Fibroblast of peridontal ligament (primary cell): ENCODE measurements at regions not wholly inside any gene's neighbourhood (a gene's known extent, or its start where the extent isn't known, plus 50 kb on each side); places are given as distances from the start of the nearest gene placed in this dataset.

Source experiments
- DNase-seq: peaks from one replicate; pipeline ENCODE4 v3.0.0-alpha.2; 2010; ENCODE audit errors: extremely low read depth

DNA sequence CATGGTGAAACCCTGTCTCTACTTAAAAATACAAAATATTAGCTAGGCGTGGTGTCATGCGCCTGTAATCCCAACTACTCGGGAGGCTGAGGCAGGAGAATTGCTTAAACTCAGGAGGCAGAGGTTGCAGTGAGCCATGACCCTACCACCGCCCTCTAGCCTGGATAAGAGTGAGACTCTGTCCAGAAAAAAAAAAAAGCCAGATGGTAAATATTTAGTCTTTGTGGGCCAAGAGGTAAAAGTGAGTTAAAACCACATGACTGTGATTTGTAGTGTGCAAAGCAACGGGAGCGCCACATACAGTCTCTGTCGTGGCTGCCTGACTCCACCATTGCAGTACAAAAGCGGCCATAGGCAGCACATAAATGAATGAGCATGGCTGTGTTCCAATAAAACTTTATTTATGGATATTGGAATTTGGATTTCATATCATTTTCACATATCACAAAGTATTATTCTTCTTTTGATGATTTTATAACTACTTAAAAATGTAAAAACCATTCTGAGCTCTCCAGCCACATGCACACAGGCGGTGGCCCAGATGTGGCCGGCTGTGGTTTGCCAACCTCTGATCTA, 51.8 kb upstream of the CASZ1 start:
- DNase-seq: no peak

DNA sequence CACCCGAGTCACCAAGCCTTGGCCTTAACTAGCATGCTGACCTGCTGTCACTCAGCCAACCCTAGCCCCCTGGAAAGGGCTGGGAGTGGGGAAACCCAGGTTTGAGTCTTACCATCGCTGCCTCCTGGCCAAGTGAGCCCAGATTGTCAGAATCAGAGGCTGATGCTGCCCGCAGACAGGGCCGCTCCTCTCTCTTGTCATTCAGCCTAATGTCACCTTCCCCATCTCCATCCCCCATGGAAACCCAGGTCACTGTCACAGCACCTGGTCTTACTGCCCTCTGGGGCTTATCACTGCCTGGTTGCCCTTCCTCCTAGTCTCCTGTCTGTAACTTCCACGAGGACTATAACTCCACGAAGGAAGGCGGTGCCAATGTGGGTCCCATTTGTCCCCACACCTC, 53.6 kb upstream of the CASZ1 start:
- DNase-seq: no peak

GRCh38 chr1:10851024-10852013, 54.9 kb upstream of the CASZ1 start:
- DNase-seq: no peak

DNA sequence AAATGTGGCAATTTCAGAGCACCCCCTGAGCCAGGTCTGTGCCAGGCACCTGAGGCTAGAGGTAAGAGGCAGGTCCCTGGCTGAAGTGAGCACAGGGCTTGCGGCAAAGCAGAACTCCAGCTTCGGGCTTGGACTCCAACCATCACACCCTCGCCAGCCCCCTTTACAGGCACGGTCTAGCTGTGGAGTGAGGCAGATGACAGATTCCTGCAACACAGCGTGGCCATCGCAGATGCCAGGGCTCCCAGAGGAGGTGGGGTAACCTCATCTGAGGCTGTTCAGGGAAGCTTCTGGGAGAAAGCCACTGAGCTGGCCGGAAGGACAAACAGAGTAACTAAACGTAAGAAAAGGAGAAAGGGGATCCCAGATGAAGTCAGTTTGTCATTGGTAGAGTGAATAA, 55.6 kb upstream of the CASZ1 start:
- DNase-seq: no peak

- DNase-seq: no peak
These were observed 56.0 kb upstream of the CASZ1 start for GRCh38 chr1:10852486-10852885.

GRCh38 chr1:10852998-10853520, 56.6 kb upstream of the CASZ1 start:
- no peak for DNase-seq

DNA sequence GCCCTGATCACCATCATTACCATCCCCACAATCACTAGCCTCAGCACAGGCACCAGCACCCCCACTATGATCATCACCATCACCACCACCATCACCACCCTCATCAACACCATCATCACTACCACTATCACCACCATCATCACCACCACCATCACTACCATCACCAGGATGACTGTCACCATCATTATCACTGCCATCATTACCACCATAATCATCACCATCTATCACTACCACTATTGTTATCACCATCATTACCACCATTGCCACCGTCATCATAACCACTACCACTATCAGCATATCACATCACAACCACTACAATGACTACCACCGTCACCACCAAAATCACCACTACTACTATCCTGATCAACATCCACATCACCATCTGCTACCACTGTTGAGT, 57.3 kb upstream of the CASZ1 start:
- no peak for DNase-seq

DNA sequence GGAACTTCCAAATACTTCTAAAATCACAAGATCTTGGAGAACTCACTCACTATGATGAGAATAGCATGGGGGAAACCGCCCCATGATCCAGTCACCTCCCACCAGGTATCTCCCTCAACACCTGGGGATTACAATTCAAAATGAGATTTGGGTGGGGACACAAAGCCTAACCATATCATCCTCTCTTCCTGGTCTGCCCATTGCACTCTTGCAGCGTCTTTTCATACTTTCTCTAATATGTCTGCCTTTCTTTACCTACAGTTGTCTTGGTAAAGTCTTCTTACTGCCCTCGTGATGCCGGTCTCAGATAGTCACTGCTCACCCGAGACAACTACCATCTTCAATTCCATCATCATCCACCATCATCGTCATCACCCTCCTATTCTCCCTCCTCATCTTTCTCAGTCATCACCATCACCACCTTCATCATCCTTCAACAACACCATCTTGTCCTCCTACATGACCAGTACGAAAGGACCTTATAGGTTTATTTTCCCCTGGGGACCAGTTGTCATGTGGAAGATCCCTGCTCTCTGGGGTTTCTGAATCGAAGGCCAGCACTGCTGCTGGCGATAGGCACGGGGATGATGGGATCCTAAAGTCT, 58.5 kb upstream of the CASZ1 start:
- no peak for DNase-seq

- DNase-seq: no peak
These were observed 59.8 kb upstream of the CASZ1 start for GRCh38 chr1:10856176-10856683.

DNA sequence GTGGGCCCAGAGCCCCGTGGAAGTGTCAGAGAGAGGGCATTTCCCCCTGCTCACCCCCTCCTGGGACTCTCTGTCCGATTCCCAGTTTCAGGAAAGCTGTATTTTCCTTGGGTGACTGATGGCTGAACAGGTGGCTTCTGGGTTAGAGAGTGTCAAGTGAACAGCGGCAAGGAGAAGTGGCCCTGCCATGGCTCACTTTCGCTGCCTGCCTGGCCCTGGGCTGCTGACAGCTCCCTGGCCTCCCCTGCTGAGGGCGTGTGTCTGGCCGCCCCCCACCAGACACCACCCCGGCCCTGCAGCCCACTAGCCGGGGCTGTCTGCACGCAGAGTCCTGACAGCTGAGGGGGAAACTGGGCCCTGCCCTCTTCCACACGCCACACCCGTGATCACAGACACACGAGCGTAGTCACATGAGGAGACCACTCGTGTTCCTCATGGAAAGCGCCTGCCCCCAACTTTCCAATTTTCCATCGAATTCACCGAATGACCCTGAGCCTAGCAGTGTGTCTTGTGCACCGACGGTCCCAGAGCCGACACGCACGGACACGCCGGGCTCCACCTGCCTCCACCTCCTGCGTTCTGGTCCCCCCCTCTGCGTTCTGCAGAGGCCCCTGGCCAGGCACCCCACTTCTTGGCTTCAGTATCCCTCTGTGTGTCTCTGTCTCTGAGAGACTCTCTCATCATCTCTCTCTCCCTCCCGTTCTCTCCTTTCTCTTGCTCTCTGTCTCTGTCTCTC, 60.6 kb upstream of the CASZ1 start:
- DNase-seq: no peak

- no peak for DNase-seq
These were observed 61.2 kb upstream of the CASZ1 start for GRCh38 chr1:10857687-10858086.

DNA sequence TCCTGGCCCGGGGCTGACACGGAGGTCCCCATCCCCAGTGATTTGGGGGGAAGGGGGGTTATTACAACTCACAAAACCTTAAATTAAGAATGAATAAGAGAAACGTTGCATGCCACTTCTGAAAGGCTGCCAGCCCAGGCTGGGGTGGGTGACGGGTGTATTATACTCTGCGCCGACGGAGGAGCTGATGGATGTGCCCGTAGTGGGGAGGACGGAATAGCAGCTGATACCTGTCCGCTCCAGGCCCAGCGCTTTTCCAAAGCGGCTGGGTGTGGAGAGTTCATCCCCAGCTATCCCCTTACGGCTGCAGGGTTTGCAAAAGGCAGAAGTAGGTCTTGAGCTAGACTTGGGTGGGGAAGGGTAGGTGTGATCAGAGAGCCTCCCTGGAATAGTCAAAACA, 63.8 kb upstream of the CASZ1 start:
- DNase-seq: no peak

DNA sequence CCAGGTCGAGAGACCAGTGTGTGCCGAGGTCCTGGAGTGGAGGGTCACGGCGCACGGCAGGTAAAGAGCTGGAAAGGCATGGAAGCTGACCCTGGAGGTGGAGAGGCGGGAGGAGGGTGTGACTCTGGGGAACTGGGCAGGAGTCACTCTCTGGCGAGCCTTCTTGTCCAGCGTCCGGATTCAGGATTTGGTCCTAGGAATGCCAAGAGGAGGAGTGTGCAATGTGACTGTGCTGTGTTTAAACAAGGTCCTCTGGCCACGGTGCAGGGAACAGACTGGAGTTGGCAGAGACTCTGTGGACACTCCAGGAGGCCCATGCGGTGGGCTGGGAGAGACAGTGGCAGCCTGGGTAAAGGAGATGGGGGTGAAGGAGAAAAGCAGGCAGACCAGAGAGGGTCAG, 64.2 kb upstream of the CASZ1 start:
- no peak for DNase-seq

DNA sequence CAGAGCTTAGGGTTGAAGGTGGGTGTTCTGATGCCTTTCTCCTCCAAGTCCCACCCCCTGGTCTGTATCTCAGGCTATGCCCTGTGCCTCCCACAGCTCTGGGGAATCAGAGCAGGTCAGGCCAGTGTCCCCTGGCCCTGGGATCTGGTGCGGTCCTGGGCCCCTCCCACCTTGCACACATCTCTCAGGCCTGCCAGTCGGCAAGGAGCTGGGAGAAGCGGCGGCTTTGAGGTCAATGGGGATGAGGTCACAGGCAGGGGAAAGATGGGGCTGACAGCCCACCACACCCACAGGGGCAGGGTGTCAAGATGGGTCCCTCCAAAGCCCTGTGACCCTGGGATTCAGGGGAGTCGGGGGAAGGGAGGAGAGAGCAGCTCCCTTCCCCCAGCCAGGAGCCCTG, 65.4 kb upstream of the CASZ1 start:
- no peak for DNase-seq

GRCh38 chr1:10862743-10863335, 66.4 kb upstream of the CASZ1 start:
- no peak for DNase-seq

DNA sequence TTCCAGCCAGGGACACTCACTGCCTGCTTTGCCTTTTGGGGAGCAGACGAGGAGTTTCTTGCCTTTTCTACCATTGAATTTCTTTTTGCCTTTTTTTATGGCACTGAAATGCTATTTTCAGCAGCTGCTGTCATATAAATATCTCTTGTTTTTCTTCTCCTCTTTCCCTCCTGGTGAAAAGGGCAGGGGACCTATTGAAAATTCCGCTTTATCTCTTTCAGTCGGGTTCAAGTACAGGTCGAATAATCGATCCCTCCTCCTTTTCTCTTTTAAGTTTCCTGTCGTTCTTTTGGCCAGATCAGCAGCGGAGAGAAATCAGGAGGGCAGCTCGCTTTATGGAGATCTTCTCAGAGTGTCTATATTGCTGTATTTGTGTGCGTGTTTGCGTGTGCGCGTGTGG, 67.4 kb upstream of the CASZ1 start:
- no peak for DNase-seq

DNA sequence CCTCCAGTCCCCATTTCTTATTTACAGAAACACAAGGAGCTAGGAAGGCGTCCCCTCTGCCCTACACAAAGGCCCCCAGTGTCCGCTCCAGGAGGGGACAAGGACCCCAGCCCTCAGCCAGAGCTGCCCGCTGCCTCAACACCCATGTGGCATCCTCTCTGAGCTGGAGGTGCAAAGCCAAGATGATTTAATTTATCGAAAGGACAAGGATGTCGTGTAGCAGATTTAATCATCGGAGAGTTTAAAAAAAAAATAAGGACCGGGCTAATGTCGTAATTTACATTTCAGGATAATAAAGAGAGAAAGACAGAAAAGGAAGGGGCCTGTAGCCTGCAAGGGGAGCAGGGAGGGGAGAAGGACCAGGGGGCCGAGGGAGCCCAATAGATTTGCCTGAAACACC, 68.3 kb upstream of the CASZ1 start:
- no peak for DNase-seq

DNA sequence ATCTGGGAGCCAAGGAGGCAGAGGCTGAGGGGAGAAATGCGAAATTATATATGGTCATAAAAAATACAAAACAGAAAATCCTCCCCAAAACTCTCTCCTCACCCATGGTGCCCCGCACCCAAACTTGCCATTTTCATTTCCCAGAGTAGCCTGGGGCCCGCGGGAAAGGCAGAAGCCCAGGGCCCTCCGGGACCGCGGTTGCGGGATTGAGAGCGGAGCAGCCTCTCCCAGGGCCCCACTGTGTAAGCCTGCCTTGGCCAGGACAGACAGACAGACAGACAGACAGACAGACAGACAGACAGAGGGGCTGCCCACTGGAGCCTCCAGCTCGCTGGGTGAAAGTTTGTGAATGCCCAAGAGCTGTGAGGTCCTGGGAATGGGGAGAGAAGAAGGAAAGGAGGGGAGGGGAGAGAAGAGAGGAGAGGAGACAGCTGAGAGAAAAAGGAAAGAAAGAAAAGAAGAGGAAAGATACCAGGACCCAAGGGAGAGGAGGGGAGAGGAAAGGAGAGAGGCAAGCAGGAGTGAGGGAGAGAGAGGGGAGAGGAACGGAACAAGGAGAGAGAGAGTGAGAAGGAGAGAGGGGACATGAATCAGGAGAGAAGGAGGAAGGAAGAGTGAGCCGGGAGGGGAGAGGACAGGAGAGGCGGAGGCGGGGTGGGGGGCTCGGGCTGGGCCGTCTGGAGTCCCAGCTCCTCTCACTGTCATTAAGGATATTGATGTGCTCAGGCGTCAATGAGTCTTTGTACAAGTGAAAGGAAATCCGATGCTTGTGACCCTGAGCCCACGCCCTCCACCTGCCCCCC, 69.3 kb upstream of the CASZ1 start:
- no peak for DNase-seq

- peak; percentile 2 for DNase-seq
These were observed 70.1 kb upstream of the CASZ1 start for GRCh38 chr1:10866321-10867093.
